Skeletal muscle tissue (tissue), 3 donors: ENCODE measurements at regions not wholly inside any gene's neighbourhood (a gene's known extent, or its start where the extent isn't known, plus 50 kb on each side); places are given as distances from the start of the nearest gene placed in this dataset.
"Not testable (repeated sequence)": the region's sequence is repeated elsewhere in the genome, so short reads cannot be mapped to it uniquely, and the experiment has no call there.

ENCODE experiments used
- H3K27ac ChIP-seq: one replicate; pipeline ENCODE4 v1.7.0; 2013; ENCODE audit warnings: mild to moderate bottlenecking, low read depth, low read length, inconsistent platforms
- H3K27me3 ChIP-seq, 3 donors: one replicate each; pipeline ENCODE4 v1.7.0; 2013; ENCODE audit warnings: low read length in 3 of 3; ENCODE audit not compliant: control insufficient read depth in 3 of 3, insufficient read depth in 3 of 3
- H3K36me3 ChIP-seq, 3 donors: one replicate each; pipeline ENCODE4 v1.7.0; 2013; ENCODE audit warnings: low read length in 3 of 3; ENCODE audit not compliant: control insufficient read depth in 3 of 3, insufficient read depth in 3 of 3
- H3K4me1 ChIP-seq, 3 donors: one replicate each; pipeline ENCODE4 v1.7.0; 2013; ENCODE audit warnings: low read length in 3 of 3, mild to moderate bottlenecking in 3 of 3; ENCODE audit not compliant: control insufficient read depth in 3 of 3, insufficient read depth in 3 of 3
- H3K4me3 ChIP-seq, 3 donors: one replicate each; pipeline ENCODE4 v1.7.0; 2013; ENCODE audit warnings: low read length in 3 of 3
- H3K9ac ChIP-seq, 3 donors: one replicate each; pipeline ENCODE4 v1.7.0; 2013; ENCODE audit warnings: low read length in 3 of 3, mild to moderate bottlenecking in 3 of 3, moderate library complexity in 2 of 3, low read depth in 1 of 3
- H3K9me3 ChIP-seq, 3 donors: one replicate each; pipeline ENCODE4 v1.7.0; 2013; ENCODE audit warnings: low read length in 3 of 3; ENCODE audit not compliant: control insufficient read depth in 3 of 3
- donor health status: Osteomylitis.

DNA sequence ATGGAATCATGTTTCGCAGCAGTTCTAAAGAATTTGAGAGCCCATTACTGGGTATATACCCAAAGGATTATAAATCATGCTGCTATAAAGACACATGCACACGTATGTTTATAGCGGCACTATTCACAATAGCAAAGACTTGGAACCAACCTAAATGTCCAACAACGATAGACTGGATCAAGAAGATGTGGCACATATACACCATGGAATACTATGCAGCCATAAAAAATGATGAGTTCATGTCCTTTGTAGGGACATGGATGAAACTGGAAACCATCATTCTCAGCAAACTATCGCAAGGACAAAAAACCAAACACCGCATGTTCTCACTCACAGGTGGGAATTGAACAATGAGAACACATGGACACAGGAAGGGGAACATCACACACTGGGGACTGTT is 106.1 kb downstream of the NAV1 start:
- not testable (repeated sequence) for H3K4me3 ChIP-seq, H3K36me3 ChIP-seq, H3K9me3 ChIP-seq, H3K27ac ChIP-seq, H3K9ac ChIP-seq
- Histone ChIP-seq H3K27me3 (peaks cover 5 to 20% (median 6%) of the 10 kb centered on the region in 3 donors), H3K4me1 (peaks cover 28 to 33% (median 29%) of the 10 kb centered on the region in 3 donors)

DNA sequence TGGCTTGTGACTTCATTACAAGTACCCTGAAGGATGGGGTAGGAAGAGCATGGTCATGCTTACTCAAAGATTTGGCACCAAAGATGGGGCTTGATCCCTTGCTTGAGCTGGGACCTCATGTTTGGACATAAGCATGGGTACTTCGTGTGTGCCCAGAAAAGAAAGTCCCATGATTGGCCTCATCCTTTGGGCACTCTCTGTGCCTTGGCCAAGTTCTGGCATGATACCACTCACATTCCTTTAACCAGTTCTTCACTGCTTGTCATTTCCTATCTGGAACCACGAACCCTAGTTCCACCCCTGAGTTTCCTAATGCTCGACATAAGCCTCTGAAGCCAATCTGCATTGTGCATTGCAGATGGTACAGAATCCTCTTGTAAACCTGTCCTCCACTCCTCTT is 107.0 kb downstream of the NAV1 start:
- Histone ChIP-seq H3K9me3 (no peaks in the 10 kb centered on the region), H3K9ac (no peak overlapping the region), H3K4me3 (no peak overlapping the region), H3K4me1 (peaks cover 32 to 33% (median 32%) of the 10 kb centered on the region in 3 donors), H3K36me3 (peaks cover 0 to 2% (median 0%) of the 10 kb centered on the region in 3 donors), H3K27ac (no peak overlapping the region), H3K27me3 (peaks cover 9 to 29% (median 12%) of the 10 kb centered on the region in 3 donors)

DNA sequence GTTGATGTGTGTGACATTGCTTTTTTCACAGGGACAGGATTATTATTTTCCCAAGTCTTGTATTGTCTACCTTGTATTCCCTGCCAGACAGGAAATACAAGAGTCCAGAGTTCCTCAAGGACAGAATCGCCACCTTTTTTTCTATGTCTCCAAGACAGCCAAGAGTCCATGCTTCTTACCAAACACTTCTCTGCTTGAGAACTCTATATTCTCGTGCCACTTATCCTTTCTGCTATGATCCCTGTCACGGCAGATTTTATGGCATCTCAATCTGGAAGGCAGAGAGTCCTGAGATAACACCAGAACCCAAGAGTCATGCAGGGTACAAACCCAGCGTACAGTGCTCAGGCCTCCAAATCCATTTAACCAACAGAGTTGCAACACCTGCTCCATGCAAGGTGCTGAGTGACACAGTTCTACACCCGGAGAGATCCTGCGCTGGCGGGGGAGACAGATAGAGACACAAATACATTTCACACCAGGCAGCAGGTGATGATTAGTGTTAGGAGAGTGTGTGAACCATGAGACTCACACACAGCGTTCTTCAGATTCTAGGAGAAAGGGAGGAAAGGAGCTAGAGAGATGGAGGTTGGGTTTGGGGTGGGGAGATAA is 107.6 kb downstream of the NAV1 start:
- H3K4me3 ChIP-seq = no peak overlapping the region
- H3K9ac ChIP-seq = no peak overlapping the region
- H3K27ac ChIP-seq = no peak overlapping the region
- peaks cover 14 to 33% (median 16%) of the 10 kb centered on the region in 3 donors for H3K27me3 ChIP-seq
- no peaks in the 10 kb centered on the region for H3K9me3 ChIP-seq
- H3K4me1 ChIP-seq = peaks cover 30 to 39% (median 31%) of the 10 kb centered on the region in 3 donors
- peaks cover 0 to 2% (median 0%) of the 10 kb centered on the region in 3 donors for H3K36me3 ChIP-seq

DNA sequence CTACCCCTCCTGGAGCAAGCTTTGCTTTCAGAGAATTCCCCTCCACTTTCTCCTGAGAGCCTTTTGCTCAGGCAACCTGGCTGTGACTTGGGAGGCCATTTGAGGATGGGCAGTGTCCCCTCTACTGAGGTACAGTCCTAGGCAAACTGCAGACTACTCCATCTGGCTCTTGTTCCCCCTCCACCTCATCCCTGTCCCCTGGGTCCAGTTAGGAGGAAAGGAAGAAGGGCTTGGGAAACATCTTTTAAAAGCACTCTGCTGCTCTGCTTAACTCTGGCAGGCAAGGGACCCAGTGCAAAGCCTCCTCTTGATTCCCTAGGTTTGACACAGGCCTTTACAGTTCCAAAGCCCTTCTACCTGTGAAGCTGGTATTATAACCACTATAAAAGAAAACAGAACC is 108.2 kb downstream of the NAV1 start:
- H3K36me3 ChIP-seq = peaks cover 0 to 2% (median 0%) of the 10 kb centered on the region in 3 donors
- H3K4me3 ChIP-seq = no peak overlapping the region
- H3K4me1 ChIP-seq = peaks cover 30 to 41% (median 31%) of the 10 kb centered on the region in 3 donors
- H3K9me3 ChIP-seq = no peaks in the 10 kb centered on the region
- no peak overlapping the region for H3K9ac ChIP-seq
- H3K27ac ChIP-seq = no peak overlapping the region
- H3K27me3 ChIP-seq = peaks cover 14 to 39% (median 16%) of the 10 kb centered on the region in 3 donors

DNA sequence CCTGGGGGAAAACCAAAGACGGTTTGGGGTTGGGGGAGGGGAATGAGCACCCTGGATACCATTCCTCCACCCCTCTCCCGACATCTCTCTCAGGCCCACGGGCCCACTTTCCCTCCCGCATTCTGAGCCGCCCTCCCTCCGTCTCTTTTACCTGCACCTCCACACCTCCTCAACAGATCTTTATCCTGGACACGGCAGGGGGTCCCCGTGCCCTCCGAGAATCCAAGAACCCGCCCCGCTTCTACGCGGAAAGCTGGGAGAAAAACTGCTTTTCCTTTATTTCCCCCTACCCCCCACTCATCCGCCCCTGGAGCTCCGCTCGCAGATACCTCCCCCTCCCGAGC is 108.8 kb downstream of the NAV1 start:
- peaks cover 0 to 2% (median 0%) of the 10 kb centered on the region in 3 donors for H3K36me3 ChIP-seq
- H3K27ac ChIP-seq = no peak overlapping the region
- H3K4me3 ChIP-seq = peak overlapping the region; percentile 43 to 67 (median 56)
- peaks cover 30 to 41% (median 31%) of the 10 kb centered on the region in 3 donors for H3K4me1 ChIP-seq
- H3K9ac ChIP-seq = peak overlapping the region in 1 of 3 donors; percentile 54
- no peaks in the 10 kb centered on the region for H3K9me3 ChIP-seq
- peaks cover 14 to 43% (median 16%) of the 10 kb centered on the region in 3 donors for H3K27me3 ChIP-seq

DNA sequence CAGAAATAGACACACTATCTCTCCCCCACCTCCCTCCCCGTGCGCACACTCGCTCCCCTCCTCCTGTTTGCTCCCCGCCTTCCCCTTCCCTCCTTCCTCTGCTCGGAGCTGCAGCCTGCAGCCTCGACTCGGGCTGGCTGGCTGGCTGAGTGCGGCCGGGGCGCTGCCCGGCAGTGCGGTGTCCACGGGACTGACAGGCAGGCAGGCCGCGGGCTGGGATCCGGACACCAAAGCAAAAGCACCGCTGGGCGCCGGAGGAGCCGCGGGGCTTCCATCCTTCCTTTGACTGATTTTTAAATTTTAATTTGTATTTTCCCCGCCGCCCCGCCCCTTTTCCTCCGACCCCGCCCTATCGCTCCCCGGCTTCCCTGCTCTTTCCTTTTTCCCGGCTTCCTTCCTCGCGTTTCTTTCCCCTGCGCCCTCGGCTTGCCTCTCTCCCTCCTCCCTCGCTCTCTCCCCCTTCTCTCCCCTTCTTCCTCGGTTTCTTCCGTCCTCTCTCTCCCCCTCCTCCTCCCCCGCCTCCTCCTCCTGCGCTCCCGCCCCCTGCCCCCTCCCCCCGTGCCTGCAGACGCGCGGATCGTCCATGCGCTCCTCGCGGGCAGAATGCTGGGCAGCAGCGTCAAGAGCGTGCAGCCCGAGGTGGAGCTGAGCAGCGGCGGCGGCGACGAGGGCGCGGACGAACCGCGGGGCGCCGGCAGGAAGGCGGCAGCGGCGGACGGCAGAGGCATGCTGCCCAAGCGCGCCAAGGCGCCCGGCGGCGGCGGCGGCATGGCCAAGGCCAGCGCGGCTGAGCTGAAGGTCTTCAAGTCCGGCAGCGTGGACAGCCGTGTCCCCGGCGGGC is 109.4 kb downstream of the NAV1 start:
- peak overlapping the region; percentile 51 to 67 (median 56) for H3K4me3 ChIP-seq

DNA sequence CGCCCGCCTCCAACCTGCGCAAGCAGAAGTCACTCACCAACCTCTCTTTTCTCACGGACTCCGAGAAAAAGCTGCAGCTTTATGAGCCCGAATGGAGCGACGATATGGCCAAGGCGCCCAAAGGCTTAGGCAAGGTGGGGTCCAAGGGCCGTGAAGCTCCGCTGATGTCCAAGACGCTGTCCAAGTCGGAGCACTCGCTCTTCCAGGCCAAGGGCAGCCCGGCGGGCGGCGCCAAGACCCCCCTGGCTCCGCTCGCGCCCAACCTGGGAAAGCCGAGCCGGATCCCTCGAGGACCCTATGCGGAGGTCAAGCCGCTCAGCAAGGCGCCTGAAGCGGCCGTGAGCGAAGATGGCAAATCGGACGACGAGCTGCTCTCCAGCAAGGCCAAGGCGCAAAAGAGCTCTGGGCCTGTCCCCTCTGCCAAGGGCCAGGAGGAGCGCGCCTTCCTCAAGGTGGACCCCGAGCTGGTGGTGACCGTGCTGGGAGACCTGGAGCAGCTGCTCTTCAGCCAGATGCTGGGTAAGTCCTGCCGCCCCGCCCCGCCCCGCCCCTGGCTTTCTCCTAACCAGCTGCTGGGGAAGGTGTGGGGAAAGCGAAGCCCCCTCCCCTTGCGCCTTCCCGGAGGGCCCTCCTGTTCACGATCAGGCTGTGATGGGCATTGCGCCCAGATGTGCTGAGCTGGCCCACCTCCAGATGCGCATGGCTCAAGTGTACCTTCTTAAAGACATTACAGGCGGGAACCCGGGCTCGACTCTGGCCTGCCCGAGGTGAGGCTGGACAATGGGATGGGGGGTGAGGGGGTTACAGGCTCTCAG is 110.2 kb downstream of the NAV1 start:
- Histone ChIP-seq H3K9ac (peak overlapping the region; percentile 7 to 68 (median 50)), H3K9me3 (no peaks in the 10 kb centered on the region), H3K4me3 (peak overlapping the region; percentile 56 to 69 (median 67)), H3K27ac (peak overlapping the region; percentile 26), H3K4me1 (peaks cover 30 to 41% (median 31%) of the 10 kb centered on the region in 3 donors), H3K36me3 (no peaks in the 10 kb centered on the region), H3K27me3 (peaks cover 14 to 43% (median 16%) of the 10 kb centered on the region in 3 donors)

More for the DNA sequence above, 109.4 kb downstream of the NAV1 start:
- H3K9me3 ChIP-seq = no peaks in the 10 kb centered on the region
- H3K4me1 ChIP-seq = peaks cover 30 to 41% (median 31%) of the 10 kb centered on the region in 3 donors
- peak overlapping the region; percentile 7 to 68 (median 50) for H3K9ac ChIP-seq
- peak overlapping the region; percentile 26 for H3K27ac ChIP-seq
- peaks cover 0 to 2% (median 0%) of the 10 kb centered on the region in 3 donors for H3K36me3 ChIP-seq
- H3K27me3 ChIP-seq = peaks cover 14 to 43% (median 16%) of the 10 kb centered on the region in 3 donors

DNA sequence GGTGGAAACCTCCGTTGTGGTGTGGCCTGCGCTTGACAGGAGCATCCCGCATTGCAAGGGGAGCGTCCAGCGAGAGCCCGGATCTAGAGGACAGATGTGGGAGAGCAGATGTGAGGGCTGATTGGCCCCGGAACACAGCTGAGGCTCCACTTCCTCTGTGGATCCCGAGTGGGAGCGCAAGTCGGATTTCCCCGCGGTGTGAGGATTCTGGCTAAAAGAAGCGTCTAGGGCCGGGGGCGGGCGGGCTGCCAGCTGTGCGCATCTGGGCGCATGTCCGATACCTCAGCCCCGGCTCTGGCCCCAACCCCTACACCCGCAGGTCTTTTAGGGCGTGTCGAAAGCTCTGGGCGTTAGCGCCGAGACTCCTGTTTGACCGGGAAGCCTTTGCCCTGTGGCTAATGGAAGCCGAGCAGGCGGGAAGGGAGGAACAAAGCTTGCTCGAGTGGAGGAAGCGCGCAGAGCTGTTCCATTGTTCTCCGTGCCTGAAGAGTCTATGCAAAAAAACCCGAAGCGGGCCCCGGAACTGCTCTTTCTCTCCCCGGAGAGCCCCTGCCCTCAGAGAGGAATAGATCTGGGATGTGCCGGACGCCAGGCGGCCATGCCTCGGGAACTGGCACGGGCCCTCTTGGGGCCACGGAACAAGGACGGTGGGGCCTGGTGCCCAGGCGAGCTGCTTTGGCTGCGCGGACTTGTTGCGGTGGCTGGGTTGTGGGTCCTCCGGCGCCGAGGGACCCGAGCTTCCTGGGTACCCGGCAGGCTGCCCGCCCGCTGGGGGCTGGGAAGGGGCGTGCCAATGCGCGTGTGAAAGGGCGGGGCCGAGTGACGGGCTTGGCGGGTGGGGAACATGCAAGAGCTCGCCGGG is 111.1 kb downstream of the NAV1 start:
- Histone ChIP-seq H3K4me1 (peaks cover 30 to 41% (median 33%) of the 10 kb centered on the region in 3 donors), H3K36me3 (no peaks in the 10 kb centered on the region), H3K27me3 (peaks cover 14 to 43% (median 16%) of the 10 kb centered on the region in 3 donors)

DNA sequence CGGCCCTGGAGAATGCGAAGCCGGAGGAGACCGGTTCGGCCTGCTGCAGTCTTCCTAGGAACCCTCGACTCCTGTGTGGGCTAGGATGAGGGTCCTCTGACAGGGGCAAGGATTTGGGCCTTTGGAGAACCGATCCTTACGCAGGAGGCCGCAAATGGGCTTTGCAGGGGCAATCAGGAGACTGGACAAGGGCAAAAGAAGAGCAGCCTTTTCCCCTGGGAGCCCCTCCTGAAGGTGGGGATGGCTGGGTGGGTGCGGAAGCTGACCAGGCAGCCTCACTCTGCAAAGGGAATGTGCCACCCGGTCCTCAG is 111.7 kb downstream of the NAV1 start:
- Histone ChIP-seq H3K27ac (no peak overlapping the region), H3K4me3 (peak overlapping the region; percentile 56 to 69 (median 67)), H3K4me1 (peaks cover 31 to 44% (median 37%) of the 10 kb centered on the region in 3 donors), H3K9ac (peak overlapping the region in 1 of 3 donors; percentile 68), H3K36me3 (no peaks in the 10 kb centered on the region), H3K9me3 (no peaks in the 10 kb centered on the region), H3K27me3 (peaks cover 14 to 43% (median 16%) of the 10 kb centered on the region in 3 donors)

More for the DNA sequence above, 111.1 kb downstream of the NAV1 start:
- H3K4me3 ChIP-seq = peak overlapping the region; percentile 56 to 69 (median 67)
- peak overlapping the region in 2 of 3 donors; percentile 50 to 68 for H3K9ac ChIP-seq
- H3K27ac ChIP-seq = peak overlapping the region; percentile 26
- H3K9me3 ChIP-seq = no peaks in the 10 kb centered on the region
